CD4-positive, alpha-beta T cell (primary cell): ENCODE measurements at regions not wholly inside any gene's neighbourhood (a gene's known extent, or its start where the extent isn't known, plus 50 kb on each side); places are given as distances from the start of the nearest gene placed in this dataset.

Experiments
- ATAC-seq: fragments of 200-7000 bp; cut with Tn5 transposase; one replicate; pipeline ENCODE4 v1.10.0; 2022; ENCODE audit warnings: mild to moderate bottlenecking; ENCODE audit not compliant: poor library complexity
- CTCF ChIA-PET: fragments of 350-600 bp; sonication (Branson Sonifier 250); formaldehyde crosslinking; loops from one replicate; lab custom pipeline; 2021; ENCODE audit warnings: antibody characterized with exemption, inconsistent platforms; lab: Charles Lee
- POLR2A ChIA-PET: fragments of 350-600 bp; sonication (Branson Sonifier 250); formaldehyde crosslinking; loops from one replicate; lab custom pipeline; 2021; ENCODE audit warnings: antibody characterized with exemption, inconsistent platforms; lab: Charles Lee
- DNase-seq, 14 experiments: peaks; one replicate each; pipeline ENCODE4 v3.0.0-alpha.2; 2013 to 2020; ENCODE audit warnings: mixed read lengths in 2 of 14
- H3K27ac ChIP-seq, 2 donors: one replicate each; pipeline versions ENCODE4 v1.5.1 to v1.7.0; 2013; ENCODE audit warnings: low read length in 2 of 2, low read depth in 1 of 2, mild to moderate bottlenecking in 1 of 2
- H3K27me3 ChIP-seq, 2 experiments: 1 replicate in 1 of 2; 2 replicates in 1 of 2; pipeline versions ENCODE4 v1.6.1 to v1.7.0; 2013; ENCODE audit warnings: low read length in 2 of 2, control low read depth in 1 of 2, mild to moderate bottlenecking in 1 of 2, moderate library complexity in 1 of 2; ENCODE audit not compliant: insufficient read depth in 2 of 2, control insufficient read depth in 1 of 2
- H3K36me3 ChIP-seq: one replicate; pipeline ENCODE4 v1.6.1; 2013; ENCODE audit warnings: low read length, control low read depth; ENCODE audit not compliant: insufficient read depth
- H3K4me1 ChIP-seq: one replicate; pipeline ENCODE4 v1.6.1; 2013; ENCODE audit warnings: low read length, control low read depth; ENCODE audit not compliant: insufficient read depth
- H3K4me3 ChIP-seq: one replicate; pipeline ENCODE4 v1.5.1; 2013; ENCODE audit warnings: mild to moderate bottlenecking, low read length, moderate library complexity
- H3K9me3 ChIP-seq, 2 experiments: 1 replicate in 1 of 2; 2 replicates in 1 of 2; pipeline versions ENCODE4 v1.6.1 to v1.7.0; 2013; ENCODE audit warnings: low read length in 2 of 2, mild to moderate bottlenecking in 2 of 2, control low read depth in 1 of 2, moderate library complexity in 1 of 2; ENCODE audit not compliant: control insufficient read depth in 1 of 2, insufficient read depth in 1 of 2
- H3K27ac Mint-ChIP-seq: one replicate; pipeline ENCODE4 v1.8.0; 2020; ENCODE audit warnings: mixed read lengths
- H3K27me3 Mint-ChIP-seq: one replicate; pipeline ENCODE4 v1.8.0; 2021; ENCODE audit warnings: mixed read lengths
- H3K36me3 Mint-ChIP-seq: one replicate; pipeline ENCODE4 v1.8.0; 2021; ENCODE audit warnings: low read depth, mixed read lengths
- H3K4me1 Mint-ChIP-seq: one replicate; pipeline ENCODE4 v1.8.0; 2021; ENCODE audit warnings: low read depth, mixed read lengths
- H3K4me3 Mint-ChIP-seq: one replicate; pipeline ENCODE4 v1.8.0; 2020; ENCODE audit warnings: mild to moderate bottlenecking, mixed read lengths
- H3K9me3 Mint-ChIP-seq: one replicate; pipeline ENCODE4 v1.8.0; 2020; ENCODE audit warnings: mixed read lengths
- intact Hi-C, 2 experiments: fragments of 100-400 bp; cut with DNase I in 1 of 2; cut with micrococcal nuclease in 1 of 2; formaldehyde crosslinking; loops; one replicate each; pipeline versions ENCODE4 v1.15.1 to v1.9.0; 2023 to 2025; cut with DNase I, micrococcal nuclease
- TF ChIP-seq, protein P1 (sequence below): fragments of 200-600 bp; IDR thresholded peaks from one replicate; pipeline ENCODE4 v1.8.0; 2022; ENCODE audit warnings: antibody characterized with exemption, mild to moderate bottlenecking

DNA sequence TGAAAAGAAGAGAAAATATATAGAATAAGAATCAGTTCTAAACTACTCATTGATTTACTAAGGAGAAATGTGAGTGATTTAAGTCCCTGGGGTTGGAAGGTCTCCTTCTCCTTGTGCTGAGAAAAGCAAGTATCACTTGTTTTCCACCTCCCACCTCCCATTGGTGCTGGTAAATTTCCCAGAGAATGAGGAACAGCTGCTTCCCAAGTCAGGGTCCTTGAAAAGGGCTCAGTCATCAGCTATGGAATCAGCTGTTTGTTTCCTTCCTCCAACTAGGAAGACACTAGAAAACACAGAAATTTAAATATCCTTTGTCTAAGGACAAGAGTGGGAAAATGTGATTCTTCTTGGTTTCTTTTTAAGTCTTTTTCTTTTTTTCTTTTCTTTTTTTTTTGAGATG lies 131.3 kb upstream of the C1orf21 start:
- no peak overlapping the region for H3K4me3 Mint-ChIP-seq
- CTCF ChIA-PET: no interaction called here
- Histone ChIP-seq H3K27me3 (peaks cover 0 to 4% of the 10 kb centered on the region in 2 experiments), H3K4me1 (no peaks in the 10 kb centered on the region), H3K4me3 (no peak overlapping the region), H3K27ac (no peak overlapping the region), H3K9me3 (no peaks in the 10 kb centered on the region), H3K36me3 (no peaks in the 10 kb centered on the region)
- TF ChIP-seq, protein P1, sequence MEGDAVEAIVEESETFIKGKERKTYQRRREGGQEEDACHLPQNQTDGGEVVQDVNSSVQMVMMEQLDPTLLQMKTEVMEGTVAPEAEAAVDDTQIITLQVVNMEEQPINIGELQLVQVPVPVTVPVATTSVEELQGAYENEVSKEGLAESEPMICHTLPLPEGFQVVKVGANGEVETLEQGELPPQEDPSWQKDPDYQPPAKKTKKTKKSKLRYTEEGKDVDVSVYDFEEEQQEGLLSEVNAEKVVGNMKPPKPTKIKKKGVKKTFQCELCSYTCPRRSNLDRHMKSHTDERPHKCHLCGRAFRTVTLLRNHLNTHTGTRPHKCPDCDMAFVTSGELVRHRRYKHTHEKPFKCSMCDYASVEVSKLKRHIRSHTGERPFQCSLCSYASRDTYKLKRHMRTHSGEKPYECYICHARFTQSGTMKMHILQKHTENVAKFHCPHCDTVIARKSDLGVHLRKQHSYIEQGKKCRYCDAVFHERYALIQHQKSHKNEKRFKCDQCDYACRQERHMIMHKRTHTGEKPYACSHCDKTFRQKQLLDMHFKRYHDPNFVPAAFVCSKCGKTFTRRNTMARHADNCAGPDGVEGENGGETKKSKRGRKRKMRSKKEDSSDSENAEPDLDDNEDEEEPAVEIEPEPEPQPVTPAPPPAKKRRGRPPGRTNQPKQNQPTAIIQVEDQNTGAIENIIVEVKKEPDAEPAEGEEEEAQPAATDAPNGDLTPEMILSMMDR: no peak
- peaks cover 34% of the 10 kb centered on the region for H3K27me3 Mint-ChIP-seq
- H3K27ac Mint-ChIP-seq: no peak overlapping the region
- no peaks in the 10 kb centered on the region for H3K36me3 Mint-ChIP-seq
- ATAC-seq (no peak), DNase-seq (no peak)
- POLR2A ChIA-PET: no interaction called here
- no peaks in the 10 kb centered on the region for H3K4me1 Mint-ChIP-seq
- no peaks in the 10 kb centered on the region for H3K9me3 Mint-ChIP-seq
- intact Hi-C loops: no loop called here

DNA sequence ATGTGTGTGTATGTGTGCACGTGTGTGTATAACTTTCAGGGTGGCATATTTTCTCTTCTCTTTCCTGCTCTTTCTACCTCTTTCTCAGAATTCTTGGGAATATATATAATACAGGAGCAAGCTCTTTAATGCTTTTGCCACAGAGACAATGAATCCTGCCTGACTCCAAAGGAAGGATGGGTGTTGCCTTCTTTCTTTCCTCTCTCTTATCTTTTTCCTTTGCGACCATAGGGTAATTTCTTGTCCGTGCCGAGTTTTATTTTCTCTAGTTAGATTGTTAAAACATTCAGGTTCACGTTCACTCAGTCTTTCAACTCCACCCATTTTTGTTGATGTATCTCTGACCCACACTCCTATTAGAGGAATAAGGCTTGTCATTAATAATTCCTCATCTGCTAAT lies 129.0 kb upstream of the C1orf21 start:
- Histone ChIP-seq H3K4me3 (no peak overlapping the region), H3K9me3 (no peaks in the 10 kb centered on the region), H3K27ac (no peak overlapping the region), H3K4me1 (no peaks in the 10 kb centered on the region), H3K36me3 (no peaks in the 10 kb centered on the region), H3K27me3 (peaks cover 0 to 4% of the 10 kb centered on the region in 2 experiments)
- no peak for DNase-seq
- H3K9me3 Mint-ChIP-seq: no peaks in the 10 kb centered on the region
- no peaks in the 10 kb centered on the region for H3K36me3 Mint-ChIP-seq
- TF ChIP-seq, protein P1: no peak
- H3K4me3 Mint-ChIP-seq: no peak overlapping the region
- ATAC-seq: no peak
- H3K27ac Mint-ChIP-seq: no peak overlapping the region
- H3K4me1 Mint-ChIP-seq: no peaks in the 10 kb centered on the region
- intact Hi-C loops: no loop called here
- peaks cover 32% of the 10 kb centered on the region for H3K27me3 Mint-ChIP-seq
- ChIA-PET CTCF (no interaction called here), POLR2A (no interaction called here)

DNA sequence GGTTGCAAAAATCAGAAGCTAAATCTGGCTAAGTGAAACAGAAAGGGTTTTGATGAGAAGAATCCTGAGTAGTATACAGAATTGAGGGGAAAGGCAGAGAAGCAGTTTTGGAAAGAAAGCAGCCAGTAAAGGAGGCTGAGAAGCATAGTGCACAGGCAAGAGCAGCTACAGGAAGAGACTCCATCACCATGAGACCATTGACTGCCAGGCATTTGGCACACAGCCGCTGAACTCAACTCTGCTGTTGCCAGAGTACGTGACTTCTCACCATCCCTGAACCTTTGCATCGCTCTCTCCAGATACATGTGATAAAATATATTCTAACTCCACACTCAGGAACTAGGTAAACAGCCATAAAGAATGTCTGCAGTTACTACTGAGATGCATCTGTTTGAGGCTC lies 128.3 kb upstream of the C1orf21 start:
- ATAC-seq (no peak), DNase-seq (no peak)
- ChIA-PET POLR2A (no interaction called here), CTCF (no interaction called here)
- Histone ChIP-seq H3K27me3 (peaks cover 0 to 4% of the 10 kb centered on the region in 2 experiments), H3K4me1 (no peaks in the 10 kb centered on the region), H3K36me3 (no peaks in the 10 kb centered on the region), H3K27ac (no peak overlapping the region), H3K4me3 (no peak overlapping the region), H3K9me3 (no peaks in the 10 kb centered on the region)
- TF ChIP-seq, protein P1: no peak
- intact Hi-C loops: no loop called here
- H3K27ac Mint-ChIP-seq: no peak overlapping the region
- H3K36me3 Mint-ChIP-seq: no peaks in the 10 kb centered on the region
- H3K4me1 Mint-ChIP-seq: no peaks in the 10 kb centered on the region
- H3K27me3 Mint-ChIP-seq: peaks cover 29% of the 10 kb centered on the region
- no peaks in the 10 kb centered on the region for H3K9me3 Mint-ChIP-seq
- no peak overlapping the region for H3K4me3 Mint-ChIP-seq
